Peyer's patch (tissue), 4 donors: ENCODE measurements at regions not wholly inside any gene's neighbourhood (a gene's known extent, or its start where the extent isn't known, plus 50 kb on each side); places are given as distances from the start of the nearest gene placed in this dataset.

Experiments used
- CTCF ChIP-seq, 6 experiments: fragments of 450-650 bp in 4 of 6; fragments of 200-600 bp in 2 of 6; sonication (generic) in 1 of 6; IDR thresholded peaks; one replicate each; pipeline ENCODE4 v1.5.1; 2017 to 2019; ENCODE audit warnings: antibody characterized with exemption in 6 of 6, mild to moderate bottlenecking in 3 of 6, moderate library complexity in 1 of 6
- POLR2A ChIP-seq, 2 donors: fragments of 450-650 bp; IDR thresholded peaks; one replicate each; pipeline ENCODE4 v1.5.1; 2017; ENCODE audit warnings: antibody characterized with exemption in 2 of 2, mild to moderate bottlenecking in 2 of 2, moderate library complexity in 2 of 2

GRCh38 chr6:19753826-19754225, 83.3 kb upstream of the ID4 start:
- TF ChIP-seq CTCF (IDR thresholded peaks at IDR 0.05) (no peak), POLR2A (IDR thresholded peaks at IDR 0.05) (no peak)
